Skeletal muscle satellite cell (primary cell): ENCODE measurements at regions not wholly inside any gene's neighbourhood (a gene's known extent, or its start where the extent isn't known, plus 50 kb on each side); places are given as distances from the start of the nearest gene placed in this dataset.
"Not testable (repeated sequence)": the region's sequence is repeated elsewhere in the genome, so short reads cannot be mapped to it uniquely, and the experiment has no call there.

ENCODE experiments used
- H3K27me3 ChIP-seq: 2 replicates; pipeline ENCODE4 v1.7.0; 2013; ENCODE audit warnings: low read length; ENCODE audit not compliant: control insufficient read depth, insufficient read depth
- H3K36me3 ChIP-seq: 2 replicates; pipeline ENCODE4 v1.7.0; 2013; ENCODE audit warnings: mild to moderate bottlenecking, control low read depth, low read length; ENCODE audit not compliant: insufficient read depth
- H3K4me1 ChIP-seq: 2 replicates; pipeline ENCODE4 v1.7.0; 2013; ENCODE audit warnings: low read length; ENCODE audit not compliant: control insufficient read depth, insufficient read depth
- H3K4me2 ChIP-seq: 2 replicates; pipeline ENCODE4 v1.7.0; 2013; ENCODE audit warnings: mild to moderate bottlenecking, low read length
- H3K4me3 ChIP-seq: 2 replicates; pipeline ENCODE4 v1.7.0; 2013; ENCODE audit warnings: low read length
- H3K9ac ChIP-seq: 2 replicates; pipeline ENCODE4 v1.7.0; 2013; ENCODE audit warnings: mild to moderate bottlenecking, low read depth, low read length, moderate library complexity
- H3K9me3 ChIP-seq: replicated peaks from 2 replicates; pipeline ENCODE4 v1.7.0; 2013; ENCODE audit warnings: mild to moderate bottlenecking, control low read depth, low read length

DNA sequence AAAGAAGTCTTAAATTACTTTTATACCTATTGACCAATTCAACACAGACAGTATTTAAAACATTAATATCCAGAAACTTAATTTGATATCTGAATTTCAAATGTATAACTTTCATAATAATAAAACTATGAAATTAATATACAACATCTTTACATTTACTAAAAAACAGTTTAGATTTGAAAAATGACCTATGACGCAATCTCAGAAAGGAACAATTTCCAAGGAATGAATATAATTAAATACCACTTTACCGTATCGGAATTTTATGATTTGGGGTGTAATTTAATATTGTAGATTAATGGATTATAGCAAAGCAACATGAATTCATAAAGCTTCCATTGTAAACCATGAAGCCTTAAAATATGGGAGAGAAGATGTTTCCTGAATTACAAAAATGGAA is 321.5 kb upstream of the TRPM3 start:
- Histone ChIP-seq H3K27me3 (peaks cover 28% of the 10 kb centered on the region), H3K4me1 (peaks cover 4% of the 10 kb centered on the region), H3K4me2 (no peak overlapping the region), H3K9ac (no peak overlapping the region), H3K9me3 (no peaks in the 10 kb centered on the region), H3K4me3 (no peak overlapping the region), H3K36me3 (no peaks in the 10 kb centered on the region)

DNA sequence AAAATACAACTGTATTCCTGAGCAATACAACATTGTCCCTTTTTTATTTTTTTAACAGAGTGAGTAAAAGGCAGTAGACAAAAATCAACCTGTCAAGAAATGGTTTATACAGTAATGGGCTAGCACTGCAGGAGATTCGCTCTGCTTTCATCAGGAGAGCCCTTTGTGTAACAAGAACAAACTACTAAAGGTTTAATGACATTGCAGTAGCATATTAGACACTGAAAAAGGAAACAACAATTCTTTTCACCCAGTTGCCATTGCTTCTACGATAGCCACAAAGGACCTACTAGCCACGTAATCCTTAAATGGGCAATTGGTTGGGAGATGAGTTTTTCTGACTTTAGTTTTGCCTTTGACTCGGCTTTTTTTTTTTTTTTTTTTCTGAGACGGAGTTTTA is 319.8 kb upstream of the TRPM3 start:
- Histone ChIP-seq H3K27me3 (peaks cover 13% of the 10 kb centered on the region), H3K4me2 (no peak overlapping the region), H3K9me3 (no peaks in the 10 kb centered on the region), H3K4me3 (no peak overlapping the region), H3K9ac (no peak overlapping the region), H3K4me1 (no peaks in the 10 kb centered on the region), H3K36me3 (no peaks in the 10 kb centered on the region)

GRCh38 chr9:71431931-71432330 is 310.5 kb upstream of the TRPM3 start:
- H3K4me3 ChIP-seq: no peak overlapping the region
- no peaks in the 10 kb centered on the region for H3K9me3 ChIP-seq
- H3K27me3 ChIP-seq: peaks cover 3% of the 10 kb centered on the region
- no peaks in the 10 kb centered on the region for H3K4me1 ChIP-seq
- no peak overlapping the region for H3K9ac ChIP-seq
- no peak overlapping the region for H3K4me2 ChIP-seq
- no peaks in the 10 kb centered on the region for H3K36me3 ChIP-seq

DNA sequence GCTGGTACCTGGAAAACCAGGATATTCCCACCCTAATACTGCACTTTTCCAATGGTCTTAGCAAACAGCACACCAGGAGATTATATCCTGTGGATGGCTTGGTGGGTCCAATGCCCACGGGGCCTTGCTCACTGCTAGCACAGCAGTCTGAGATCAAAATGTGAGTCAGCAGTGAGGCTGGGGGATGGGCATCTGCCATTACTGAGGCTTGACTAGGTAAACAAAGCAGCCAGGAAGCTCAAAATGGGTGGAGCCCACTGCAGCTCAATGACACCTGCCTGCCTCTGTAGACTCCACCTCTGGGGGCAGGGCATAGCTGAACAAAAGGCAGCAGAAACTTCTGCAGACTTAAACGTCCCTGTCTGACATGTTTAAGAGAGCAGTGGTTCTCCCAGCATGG is 285.9 kb upstream of the TRPM3 start:
- H3K9ac ChIP-seq, H3K27me3 ChIP-seq, H3K4me3 ChIP-seq: not testable (repeated sequence)

DNA sequence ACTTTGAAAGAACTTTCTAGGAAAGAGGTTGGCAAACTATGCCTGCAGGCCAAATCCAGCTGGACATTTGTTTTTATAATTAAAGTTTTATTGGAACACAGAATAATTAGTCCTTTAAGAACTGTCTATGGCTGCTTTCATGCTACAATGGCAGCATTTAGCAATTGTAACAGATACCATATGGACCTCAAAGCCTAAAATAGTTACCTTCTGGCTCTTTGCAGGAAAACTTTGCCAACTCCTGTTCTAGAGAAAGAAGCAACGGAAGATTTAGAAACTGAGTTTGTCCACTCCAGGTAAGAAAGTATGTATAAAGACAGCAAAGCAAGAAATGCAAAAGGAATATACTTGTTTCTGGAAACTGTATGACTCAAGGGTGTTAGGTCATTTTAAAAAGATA is 281.7 kb upstream of the TRPM3 start:
- no peaks in the 10 kb centered on the region for H3K9me3 ChIP-seq
- H3K27me3 ChIP-seq: no peaks in the 10 kb centered on the region
- H3K4me2 ChIP-seq: no peak overlapping the region
- H3K4me1 ChIP-seq: no peaks in the 10 kb centered on the region
- no peaks in the 10 kb centered on the region for H3K36me3 ChIP-seq
- no peak overlapping the region for H3K9ac ChIP-seq
- no peak overlapping the region for H3K4me3 ChIP-seq

More for the DNA sequence above, 285.9 kb upstream of the TRPM3 start:
- H3K36me3 ChIP-seq, H3K4me1 ChIP-seq, H3K4me2 ChIP-seq, H3K9me3 ChIP-seq: not testable (repeated sequence)

DNA sequence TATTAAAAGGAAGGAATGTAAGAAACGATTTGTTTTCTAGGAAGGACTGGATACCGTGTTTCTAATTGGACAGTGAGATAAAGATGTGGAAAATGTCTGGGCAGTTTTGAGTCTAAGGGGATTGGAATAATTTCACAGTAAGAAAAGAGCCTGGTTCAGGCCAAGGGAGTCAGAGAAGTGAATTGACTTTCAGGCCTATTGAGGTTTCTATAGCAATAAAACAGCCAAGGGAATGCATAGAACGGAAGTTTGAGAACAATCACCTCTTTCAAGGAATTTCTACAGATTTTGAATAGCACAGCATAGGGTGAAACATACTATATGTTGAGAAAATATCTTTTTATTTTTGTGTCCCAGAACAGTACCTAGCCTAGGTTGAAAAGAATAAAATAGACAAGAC is 271.6 kb upstream of the TRPM3 start:
- Histone ChIP-seq H3K4me1 (no peaks in the 10 kb centered on the region), H3K36me3 (no peaks in the 10 kb centered on the region), H3K4me3 (no peak overlapping the region), H3K27me3 (no peaks in the 10 kb centered on the region), H3K9me3 (no peaks in the 10 kb centered on the region), H3K4me2 (no peak overlapping the region), H3K9ac (no peak overlapping the region)

- H3K27me3 ChIP-seq: no peaks in the 10 kb centered on the region
- H3K4me1 ChIP-seq: no peaks in the 10 kb centered on the region
- no peak overlapping the region for H3K4me2 ChIP-seq
- H3K9ac ChIP-seq: no peak overlapping the region
- no peaks in the 10 kb centered on the region for H3K9me3 ChIP-seq
- no peaks in the 10 kb centered on the region for H3K36me3 ChIP-seq
- no peak overlapping the region for H3K4me3 ChIP-seq
These were observed 262.9 kb upstream of the TRPM3 start for GRCh38 chr9:71384343-71384742.

- H3K9ac ChIP-seq: no peak overlapping the region
- no peak overlapping the region for H3K4me3 ChIP-seq
- no peak overlapping the region for H3K4me2 ChIP-seq
- H3K27me3 ChIP-seq: no peaks in the 10 kb centered on the region
- no peaks in the 10 kb centered on the region for H3K36me3 ChIP-seq
- no peaks in the 10 kb centered on the region for H3K9me3 ChIP-seq
- no peaks in the 10 kb centered on the region for H3K4me1 ChIP-seq
These were observed 262.0 kb upstream of the TRPM3 start for GRCh38 chr9:71383308-71383940.

DNA sequence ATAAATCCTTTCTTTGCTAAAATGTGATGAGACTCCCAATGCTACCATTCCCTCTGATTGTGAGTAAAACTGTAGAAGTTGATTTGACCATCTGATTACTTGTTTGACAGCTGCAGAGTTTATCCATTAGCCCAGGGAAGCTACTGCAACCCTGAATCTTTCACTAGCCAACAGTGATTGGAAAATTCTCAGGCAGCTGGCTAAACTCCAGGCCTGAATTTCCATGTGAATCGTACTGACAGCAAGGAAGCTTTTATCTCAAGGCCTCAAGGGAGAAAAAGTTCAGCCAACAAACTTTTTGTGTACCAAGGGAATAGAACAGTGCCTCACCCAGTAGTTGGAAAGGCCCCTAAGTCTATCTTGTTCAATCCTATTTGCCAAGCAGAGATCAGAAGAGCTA is 246.7 kb upstream of the TRPM3 start:
- no peaks in the 10 kb centered on the region for H3K4me1 ChIP-seq
- H3K9ac ChIP-seq: no peak overlapping the region
- H3K4me3 ChIP-seq: no peak overlapping the region
- no peaks in the 10 kb centered on the region for H3K36me3 ChIP-seq
- no peaks in the 10 kb centered on the region for H3K27me3 ChIP-seq
- no peak overlapping the region for H3K4me2 ChIP-seq
- H3K9me3 ChIP-seq: no peaks in the 10 kb centered on the region

- H3K9me3 ChIP-seq: no peaks in the 10 kb centered on the region
- H3K4me1 ChIP-seq: no peaks in the 10 kb centered on the region
- no peaks in the 10 kb centered on the region for H3K27me3 ChIP-seq
- H3K36me3 ChIP-seq: no peaks in the 10 kb centered on the region
- H3K4me3 ChIP-seq: no peak overlapping the region
- no peak overlapping the region for H3K4me2 ChIP-seq
- H3K9ac ChIP-seq: no peak overlapping the region
These were observed 242.9 kb upstream of the TRPM3 start for GRCh38 chr9:71364186-71364955.

GRCh38 chr9:71363286-71363961 is 242.0 kb upstream of the TRPM3 start:
- H3K36me3 ChIP-seq: no peaks in the 10 kb centered on the region
- H3K9ac ChIP-seq: no peak overlapping the region
- H3K9me3 ChIP-seq: no peaks in the 10 kb centered on the region
- no peak overlapping the region for H3K4me2 ChIP-seq
- no peak overlapping the region for H3K4me3 ChIP-seq
- no peaks in the 10 kb centered on the region for H3K4me1 ChIP-seq
- no peaks in the 10 kb centered on the region for H3K27me3 ChIP-seq
